Epithelial cell of esophagus (primary cell): ENCODE measurements at regions not wholly inside any gene's neighbourhood (a gene's known extent, or its start where the extent isn't known, plus 50 kb on each side); places are given as distances from the start of the nearest gene placed in this dataset.
"Not testable (repeated sequence)": the region's sequence is repeated elsewhere in the genome, so short reads cannot be mapped to it uniquely, and the experiment has no call there.

Experiments
- DNase-seq: peaks from one replicate; pipeline ENCODE4 v3.0.0; 2010; ENCODE audit warnings: low read depth
- H3K4me3 ChIP-seq: 2 replicates; pipeline ENCODE4 v1.5.1; 2011; ENCODE audit warnings: mild to moderate bottlenecking, low read length, control low read depth
- CTCF ChIP-seq: IDR thresholded peaks from 2 replicates; pipeline ENCODE4 v1.5.1; 2011; ENCODE audit warnings: low read depth, mild to moderate bottlenecking, low read length, control low read depth, inconsistent platforms; ENCODE audit not compliant: insufficient read depth; ENCODE audit errors: missing control alignments

- TF ChIP-seq CTCF = no peak
- DNase-seq = no peak
- no peak overlapping the region for H3K4me3 ChIP-seq
Observed at GRCh38 chr22:22059291-22060002, 76.9 kb upstream of the TOP3B start.

GRCh38 chr22:22058633-22059290, 76.2 kb upstream of the TOP3B start:
- DNase-seq = no peak
- TF ChIP-seq CTCF = no peak
- no peak overlapping the region for H3K4me3 ChIP-seq

- no peak for DNase-seq
- TF ChIP-seq CTCF = no peak
- H3K4me3 ChIP-seq = no peak overlapping the region
Observed at GRCh38 chr22:22057617-22058378, 75.2 kb upstream of the TOP3B start.

GRCh38 chr22:22056809-22057594, 74.4 kb upstream of the TOP3B start:
- not testable (repeated sequence) for H3K4me3 ChIP-seq, DNase-seq

- H3K4me3 ChIP-seq, DNase-seq: not testable (repeated sequence)
Observed at GRCh38 chr22:22052548-22053139, 70.1 kb upstream of the TOP3B start.

- DNase-seq, H3K4me3 ChIP-seq: not testable (repeated sequence)
Observed at GRCh38 chr22:22051032-22051431, 68.4 kb upstream of the TOP3B start.

GRCh38 chr22:22050141-22050775, 67.7 kb upstream of the TOP3B start:
- H3K4me3 ChIP-seq = no peak overlapping the region
- DNase-seq = no peak
- no peak for TF ChIP-seq CTCF
